ENCODE measurements at regions not wholly inside any gene's neighbourhood (a gene's known extent, or its start where the extent isn't known, plus 50 kb on each side); places are given as distances from the start of the nearest gene placed in this dataset.
"Not testable (repeated sequence)": the region's sequence is repeated elsewhere in the genome, so short reads cannot be mapped to it uniquely, and the experiment has no call there.

DNA sequence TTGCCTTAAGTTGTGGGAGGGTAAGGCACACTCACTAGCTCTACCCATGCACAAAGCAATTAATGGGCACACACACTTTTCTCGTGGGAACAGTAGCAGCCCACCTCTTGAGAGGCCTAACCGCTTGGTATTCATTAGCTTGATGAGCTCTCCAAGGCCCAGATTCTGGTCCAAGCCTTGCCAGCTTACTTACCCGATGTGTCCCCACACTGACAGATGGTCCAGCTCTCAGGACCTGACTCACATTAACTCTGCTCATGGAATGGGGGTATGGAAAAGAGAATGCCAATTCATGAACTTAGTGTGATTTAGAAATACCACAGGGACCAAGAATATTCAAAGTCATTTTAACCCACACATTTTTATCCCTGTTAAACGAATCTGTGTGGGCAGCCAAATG, 106.8 kb upstream of the CACHD1 start:
- DNase-seq: no peak

DNA sequence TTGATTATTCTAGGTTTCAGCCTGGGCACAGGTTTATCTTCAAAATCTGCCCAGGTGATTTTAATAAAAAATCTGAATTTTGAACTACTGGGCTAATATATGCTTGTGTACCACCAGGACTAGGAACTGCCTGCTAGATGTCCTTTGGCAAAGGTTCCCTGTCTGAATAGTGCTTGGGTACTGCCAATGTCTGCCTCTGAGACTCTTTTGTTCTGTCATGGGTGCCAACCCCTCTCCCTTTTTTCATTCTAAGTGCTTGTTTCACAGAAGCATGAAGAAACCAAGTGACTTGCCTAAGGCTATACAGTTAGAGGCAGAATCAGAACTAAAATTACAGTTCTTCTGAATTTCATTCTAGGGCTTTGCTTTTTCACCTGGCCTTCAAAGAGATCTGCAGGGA, 106.3 kb upstream of the CACHD1 start:
- DNase-seq: no peak

DNA sequence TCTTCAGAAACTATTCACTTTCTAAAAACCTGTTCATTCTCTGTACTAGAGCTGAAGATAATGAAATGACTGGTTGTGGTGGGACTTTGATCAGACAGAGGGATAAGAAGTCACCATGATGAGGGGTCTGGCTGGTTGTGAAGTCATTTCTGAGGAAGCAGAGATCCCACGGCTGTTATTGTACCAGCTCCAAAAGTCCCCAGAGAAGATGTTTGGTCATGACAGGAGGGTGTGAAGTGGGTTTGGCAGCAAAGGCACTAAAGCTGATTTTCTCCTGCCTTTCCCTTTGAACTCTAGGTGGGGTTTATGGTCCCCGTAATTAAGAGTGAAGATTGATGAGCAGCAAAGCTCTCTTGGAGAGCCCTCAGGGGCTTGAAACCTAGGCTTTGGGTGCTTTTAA, 103.1 kb upstream of the CACHD1 start:
- DNase-seq: no peak

DNA sequence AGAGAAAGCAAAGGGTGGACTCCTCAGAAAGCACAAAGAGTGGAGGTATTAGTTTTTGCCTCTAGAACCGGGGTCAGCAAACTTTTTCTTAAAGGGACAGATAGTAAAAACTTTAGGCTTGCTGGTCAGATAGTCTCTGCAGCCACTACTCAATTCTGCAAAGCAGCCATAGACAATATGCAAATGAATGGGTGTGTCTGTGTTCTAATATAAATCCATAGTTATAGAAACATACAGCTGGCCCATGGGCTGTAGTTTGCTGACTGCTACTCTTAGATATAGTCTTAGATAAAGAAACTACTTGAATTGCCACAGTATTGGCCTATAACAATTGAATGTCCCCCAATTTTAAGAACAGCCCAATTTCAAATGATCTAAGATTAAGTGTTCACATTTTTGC, 101.6 kb upstream of the CACHD1 start:
- no peak for DNase-seq

DNA sequence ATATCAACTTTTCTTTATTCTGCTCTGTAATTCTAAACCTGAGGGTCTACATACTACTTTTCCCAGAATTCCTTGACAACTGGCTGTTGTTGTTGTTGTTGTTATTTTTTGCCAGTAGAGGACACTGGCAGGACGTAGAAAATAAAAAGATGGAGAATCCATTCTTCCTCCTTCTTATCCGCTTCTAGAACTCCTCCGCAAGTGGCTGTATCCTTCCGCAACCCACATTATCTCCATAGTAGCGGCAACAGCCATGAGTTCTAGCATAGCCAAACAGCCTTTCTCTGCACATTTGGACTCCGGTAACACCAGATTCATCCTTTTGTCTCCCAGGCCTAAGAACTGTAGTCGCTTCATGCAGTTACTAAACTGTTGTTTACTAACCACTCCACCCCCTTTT, 91.1 kb upstream of the CACHD1 start:
- no peak for DNase-seq

DNA sequence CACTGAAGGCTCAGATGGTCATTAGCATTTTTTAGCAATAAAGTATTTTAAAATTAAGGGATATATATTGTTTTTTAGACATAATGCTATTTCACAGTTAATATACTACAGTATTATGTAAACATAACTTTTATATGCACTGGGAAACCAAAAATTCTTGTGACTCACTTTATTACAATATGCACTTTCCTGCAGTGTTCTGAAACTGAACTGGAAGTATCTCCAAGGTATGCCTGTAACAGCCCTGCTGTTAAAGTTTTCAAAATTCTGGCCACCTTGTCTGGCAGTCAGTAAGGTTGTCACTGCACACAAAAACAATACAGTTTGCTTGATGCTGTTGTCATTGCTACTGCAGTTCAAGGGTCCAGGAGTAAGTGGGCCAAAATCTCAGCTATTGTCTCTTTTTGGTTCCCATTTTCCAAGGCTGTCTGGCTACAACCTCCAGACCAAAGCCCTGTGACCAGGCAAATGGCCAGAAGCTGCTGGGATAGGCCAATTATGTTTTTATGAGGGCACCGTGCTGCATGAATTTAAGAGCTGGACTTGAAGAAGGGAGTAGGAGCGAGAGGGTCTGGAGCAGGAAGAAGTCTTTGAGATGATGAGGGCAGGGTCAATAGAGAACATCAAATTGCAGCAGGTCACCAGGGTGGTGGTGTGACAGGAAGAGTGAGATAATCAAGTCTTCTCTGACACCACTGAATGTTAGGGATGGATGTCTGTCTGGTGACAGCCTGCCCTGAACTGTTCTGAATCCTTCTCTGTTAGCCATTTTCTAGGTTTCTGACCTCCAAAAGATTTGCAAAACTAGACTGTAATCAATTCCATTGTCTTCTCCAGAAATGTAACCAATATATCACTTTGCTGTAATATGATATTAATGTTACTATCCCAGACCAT, 82.3 kb upstream of the CACHD1 start:
- no peak for DNase-seq

DNA sequence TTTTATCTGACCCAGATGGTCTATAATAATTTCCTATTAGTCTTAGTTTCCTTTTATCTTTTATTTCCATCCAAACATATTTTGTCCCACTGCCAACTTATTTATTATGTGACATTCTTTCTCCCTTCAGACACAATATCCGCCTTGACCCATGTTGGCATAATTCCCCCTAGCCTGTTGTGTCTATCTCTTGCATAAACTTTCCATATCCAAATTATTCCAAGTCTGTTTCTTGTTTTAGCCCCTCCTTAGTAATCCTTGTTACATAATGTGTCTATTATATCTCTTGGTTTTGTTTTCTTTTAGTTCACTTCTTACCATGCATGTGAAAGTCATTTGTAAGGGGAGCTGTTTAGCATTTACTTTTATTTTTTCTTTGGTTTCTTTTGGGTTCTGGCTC, 81.6 kb upstream of the CACHD1 start:
- DNase-seq: no peak

DNA sequence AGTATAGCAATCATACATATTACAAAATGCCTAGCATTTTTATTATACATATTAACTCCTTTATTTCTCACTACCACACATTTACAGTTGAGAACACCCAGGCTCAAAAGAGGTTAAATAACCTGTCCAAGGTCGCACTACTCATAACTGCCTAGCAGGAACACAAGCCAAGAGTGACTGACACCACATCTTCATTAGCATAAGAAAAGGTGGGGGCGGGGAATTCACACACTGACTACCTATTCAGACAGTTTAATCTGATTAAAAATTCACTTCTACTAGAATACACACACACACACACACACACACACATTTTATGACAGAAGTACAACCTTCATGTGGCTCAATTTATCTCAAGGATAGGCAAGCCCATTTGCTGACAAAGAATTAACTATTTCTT, 77.8 kb upstream of the CACHD1 start:
- DNase-seq: no peak

DNA sequence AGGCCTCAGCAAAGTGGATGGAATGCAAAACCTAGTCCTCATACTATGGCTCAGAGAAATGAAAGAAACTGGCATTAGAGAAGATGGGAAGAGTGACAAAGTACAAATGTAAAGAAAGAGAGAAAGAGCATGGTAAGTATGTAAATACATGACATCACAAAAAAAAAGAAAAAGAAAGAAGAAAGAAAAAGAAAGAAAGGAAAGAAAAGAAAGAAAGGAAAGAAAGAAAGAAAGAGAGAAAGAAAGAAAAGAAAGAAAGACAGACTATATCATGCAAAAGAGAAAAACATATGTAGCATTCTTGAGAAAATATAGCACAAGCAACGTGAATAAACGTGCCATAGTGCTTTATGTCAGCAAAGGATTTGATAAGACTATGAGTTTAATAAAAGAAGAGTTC, 76.1 kb upstream of the CACHD1 start:
- no peak for DNase-seq

DNA sequence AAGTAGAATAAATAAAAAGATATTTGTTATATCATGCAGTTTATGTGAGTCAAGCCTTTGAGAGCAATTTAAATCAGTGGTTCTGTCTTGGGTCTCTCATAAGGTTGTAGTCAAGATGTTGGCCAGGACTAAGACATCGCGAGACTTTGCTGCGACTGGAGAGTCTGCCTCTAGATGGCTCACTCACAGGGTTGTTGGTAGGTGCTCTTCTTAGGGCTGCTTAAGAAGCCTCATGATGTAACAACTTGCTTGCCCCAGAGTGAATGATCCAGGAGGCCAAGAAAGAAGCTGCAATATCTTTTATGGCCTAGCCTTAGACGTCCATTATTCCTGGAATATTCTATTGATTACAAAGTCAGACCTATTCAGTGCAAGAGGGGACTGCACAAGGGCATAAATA, 73.1 kb upstream of the CACHD1 start:
- DNase-seq: no peak

DNA sequence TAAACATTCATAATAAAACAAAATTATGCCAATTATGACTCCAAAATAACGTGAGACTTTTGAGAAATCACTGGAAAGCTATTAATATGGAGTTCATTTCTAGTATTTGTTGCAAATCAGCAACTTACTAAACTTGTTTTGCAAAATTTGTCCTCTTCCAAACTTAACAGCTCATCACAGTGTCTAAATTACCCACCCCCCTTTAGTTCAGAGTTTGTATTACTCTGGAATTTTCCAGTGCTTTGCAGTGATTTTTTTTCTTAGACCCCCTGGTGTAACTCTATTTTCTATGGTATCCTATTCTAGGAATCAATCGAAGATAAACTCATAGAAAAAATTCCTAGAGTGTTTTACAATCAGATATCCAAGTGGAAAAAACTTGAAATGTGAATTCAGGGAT, 72.4 kb upstream of the CACHD1 start:
- DNase-seq: no peak

DNA sequence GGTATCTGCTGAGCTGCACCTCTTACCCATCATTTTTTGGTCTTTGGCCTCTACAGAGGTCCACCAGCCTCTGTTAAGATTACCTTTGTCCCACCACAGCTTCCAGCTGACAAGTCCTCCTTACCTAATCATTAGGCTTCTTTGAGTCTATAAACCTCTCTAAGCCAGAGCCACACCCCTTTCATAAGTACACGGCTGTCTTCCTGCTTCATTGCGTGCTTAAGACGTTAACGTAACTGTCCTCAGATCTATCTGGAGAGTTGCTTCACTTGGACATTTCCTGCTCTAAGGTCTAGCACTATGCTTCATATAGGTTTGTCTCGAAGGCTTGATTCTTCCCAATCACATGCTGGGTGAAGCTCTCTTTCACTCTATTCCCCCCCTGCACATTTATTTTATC, 71.0 kb upstream of the CACHD1 start:
- no peak for DNase-seq

DNA sequence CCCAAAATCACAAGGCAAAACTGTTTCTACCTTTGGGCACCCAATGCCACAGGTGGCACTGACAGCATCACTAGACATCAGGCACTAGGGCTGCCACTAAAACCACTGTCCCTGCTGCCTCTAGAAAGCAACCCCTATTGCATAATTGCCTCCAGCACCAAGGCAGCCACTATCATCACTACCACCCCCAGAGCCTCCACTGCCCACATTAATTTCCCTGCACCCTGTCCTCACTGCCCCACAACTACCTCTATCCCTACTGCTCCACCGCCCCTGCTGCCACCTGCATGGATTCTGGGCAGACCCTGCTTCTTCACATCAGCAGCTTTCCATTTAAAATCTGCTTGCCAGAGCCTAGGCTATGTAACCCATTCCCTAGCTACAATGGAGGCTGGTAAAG, 68.6 kb upstream of the CACHD1 start:
- DNase-seq: no peak

DNA sequence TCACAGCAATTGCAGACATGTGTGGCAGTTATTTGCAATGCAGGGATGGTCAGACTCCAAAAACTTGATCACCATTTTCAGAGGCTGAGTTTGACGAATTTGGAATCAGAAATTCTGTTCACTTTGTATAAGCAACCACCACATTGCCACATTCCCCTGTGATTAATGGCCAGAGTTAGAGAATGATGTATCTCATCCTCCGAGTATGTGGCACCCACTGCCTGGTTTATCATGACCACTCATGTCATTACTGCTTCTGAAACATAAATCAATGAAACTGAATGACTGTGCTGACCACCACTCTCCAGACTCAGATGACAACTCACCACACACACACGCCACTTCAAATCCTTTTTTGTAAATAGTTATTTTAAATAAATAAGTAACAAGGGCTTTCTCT, 66.6 kb upstream of the CACHD1 start:
- DNase-seq: no peak

DNA sequence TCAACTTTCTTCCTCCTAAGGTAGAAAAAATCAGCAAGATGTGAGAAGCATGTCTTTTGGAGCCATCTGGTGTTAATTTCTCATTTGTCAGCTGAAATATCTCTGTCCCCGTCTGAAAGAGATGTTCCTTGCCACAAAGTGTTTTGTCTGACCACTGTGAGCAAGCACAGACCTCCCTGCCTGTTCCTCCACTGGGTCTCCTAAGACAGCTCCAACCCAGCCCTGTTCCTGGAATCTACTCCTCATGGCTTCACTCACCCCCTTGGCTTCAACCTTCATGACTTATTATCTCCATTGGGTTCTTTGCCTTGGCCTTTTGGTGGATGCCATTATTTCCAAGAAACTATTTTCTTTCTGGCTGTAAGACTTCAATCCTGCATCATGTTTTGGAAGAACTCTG, 65.7 kb upstream of the CACHD1 start:
- no peak for DNase-seq

DNA sequence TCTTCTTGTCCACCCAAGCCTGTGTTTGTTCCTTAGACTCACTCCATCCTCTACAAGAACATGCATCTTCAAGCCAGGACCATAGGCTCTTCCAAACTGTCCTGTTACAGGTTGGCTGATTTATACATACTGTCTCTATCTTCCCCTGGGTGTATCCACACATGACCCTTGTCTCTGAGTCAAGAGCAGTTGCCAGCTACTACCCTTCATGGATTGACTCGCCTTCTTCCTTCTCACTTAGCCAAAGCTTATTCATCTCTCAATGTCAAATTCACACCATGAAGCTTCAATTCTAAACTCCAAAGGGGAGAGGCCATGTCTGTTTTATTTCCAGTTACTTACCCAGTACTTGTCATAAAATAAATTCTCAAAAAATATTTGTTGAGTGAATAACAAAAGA, 64.1 kb upstream of the CACHD1 start:
- no peak for DNase-seq

DNA sequence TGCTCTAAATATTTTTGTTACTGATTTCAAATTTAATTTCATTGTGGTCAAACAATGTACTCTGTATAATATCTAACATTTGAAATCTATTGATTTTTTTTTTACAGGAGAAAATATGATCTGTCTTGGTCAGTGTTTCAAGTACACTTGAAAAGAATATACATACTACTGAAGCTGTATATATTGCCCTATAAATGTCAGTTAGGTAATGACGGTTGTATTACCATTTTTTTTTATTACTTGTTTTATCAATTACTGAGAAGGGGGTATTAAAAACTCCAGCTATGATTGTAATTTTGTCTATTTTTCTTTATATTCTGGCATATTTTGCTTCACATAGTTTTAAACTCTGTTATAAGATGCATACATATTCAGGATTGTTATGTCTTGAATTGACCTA, 59.7 kb upstream of the CACHD1 start:
- no peak for DNase-seq

DNA sequence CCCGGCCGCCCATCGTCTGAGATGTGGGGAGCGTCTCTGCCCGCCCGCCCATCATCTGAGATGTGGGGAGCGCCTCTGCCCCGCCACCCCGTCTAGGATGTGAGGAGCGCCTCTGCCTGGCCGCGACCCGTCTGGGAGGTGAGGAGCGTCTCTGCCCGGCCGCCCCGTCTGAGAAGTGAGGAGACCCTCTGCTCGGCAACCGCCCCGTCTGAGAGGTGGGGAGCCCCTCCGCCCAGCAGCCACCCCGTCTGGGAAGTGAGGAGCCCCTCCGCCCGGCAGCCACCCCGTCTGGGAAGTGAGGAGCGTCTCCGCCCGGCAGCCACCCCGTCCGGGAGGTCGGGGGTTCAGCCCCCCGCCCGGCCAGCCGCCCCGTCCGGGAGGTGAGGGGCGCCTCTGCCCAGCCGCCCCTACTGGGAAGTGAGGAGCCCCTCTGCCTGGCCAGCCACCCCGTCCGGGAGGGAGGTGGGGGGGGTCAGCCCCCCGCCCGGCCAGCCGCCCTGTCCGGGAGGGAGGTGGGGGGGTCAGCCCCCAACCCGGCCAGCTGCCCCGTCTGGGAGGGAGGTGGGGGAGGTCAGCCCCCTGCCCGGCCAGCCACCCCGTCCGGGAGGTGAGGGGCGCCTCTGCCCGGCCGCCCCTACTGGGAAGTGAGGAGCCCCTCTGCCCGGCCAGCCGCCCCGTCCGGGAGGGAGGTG, 54.9 kb upstream of the CACHD1 start:
- DNase-seq: not testable (repeated sequence)

DNA sequence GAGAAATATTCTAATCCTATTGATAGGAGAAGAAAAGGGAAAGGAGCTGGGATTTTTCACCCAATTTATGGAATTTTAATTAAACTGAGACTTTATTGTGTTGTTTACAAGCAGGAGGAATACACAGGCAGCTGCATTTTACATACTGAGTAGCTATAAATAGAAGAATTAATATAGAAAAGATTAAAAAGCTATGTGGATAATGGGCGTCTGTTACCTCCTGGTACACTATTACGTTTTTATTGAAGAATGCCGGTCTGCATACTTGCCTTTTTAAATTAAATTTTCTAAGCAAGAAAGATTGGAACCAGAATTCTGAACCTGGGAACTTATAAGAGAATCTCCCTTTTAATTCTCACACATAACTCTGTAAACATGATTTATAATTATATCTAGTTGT, 52.1 kb upstream of the CACHD1 start:
- DNase-seq: no peak

Measured in bone marrow (tissue), 2 donors.